Middle frontal gyrus (tissue), 1 donor: ENCODE measurements at regions not wholly inside any gene's neighbourhood (a gene's known extent, or its start where the extent isn't known, plus 50 kb on each side); places are given as distances from the start of the nearest gene placed in this dataset.

Experiments
- DNase-seq: peaks from one replicate; pipeline ENCODE4 v3.0.0-alpha.2; 2015; ENCODE audit warnings: low spot score; ENCODE audit errors: extremely low spot score

- DNase-seq: no peak
Observed at GRCh38 chr2:180071797-180072196, 64.7 kb upstream of the CWC22 start.

- DNase-seq: no peak
Observed at GRCh38 chr2:180063494-180064092, 56.5 kb upstream of the CWC22 start.

- no peak for DNase-seq
Observed at GRCh38 chr2:180062178-180062577, 55.1 kb upstream of the CWC22 start.

GRCh38 chr2:180061546-180061945 lies 54.4 kb upstream of the CWC22 start:
- DNase-seq: no peak

GRCh38 chr2:180061085-180061484 lies 54.0 kb upstream of the CWC22 start:
- no peak for DNase-seq

- DNase-seq: no peak
Observed at GRCh38 chr2:180058993-180059392, 51.9 kb upstream of the CWC22 start.

GRCh38 chr2:180057706-180058412 lies 50.8 kb upstream of the CWC22 start:
- no peak for DNase-seq
